WERI-Rb-1 (cell line): ENCODE measurements at regions not wholly inside any gene's neighbourhood (a gene's known extent, or its start where the extent isn't known, plus 50 kb on each side); places are given as distances from the start of the nearest gene placed in this dataset.

Experiments
- DNase-seq: peaks from one replicate; pipeline ENCODE4 v3.0.0-alpha.2; 2020
- H3K27ac ChIP-seq: fragments of 250-450 bp; sonication (Bioruptor Pico); 2 replicates; pipeline ENCODE4 v1.5.1; 2020; ENCODE audit warnings: mild to moderate bottlenecking, moderate library complexity
- H3K27me3 ChIP-seq: fragments of 250-450 bp; sonication (Bioruptor Pico); 2 replicates; pipeline ENCODE4 v1.5.1; 2021; ENCODE audit warnings: mild to moderate bottlenecking, low read depth, moderate library complexity; ENCODE audit not compliant: insufficient read depth, severe bottlenecking
- H3K36me3 ChIP-seq: fragments of 250-450 bp; sonication (Bioruptor Pico); 2 replicates; pipeline ENCODE4 v1.5.1; 2020; ENCODE audit warnings: mild to moderate bottlenecking, moderate library complexity
- H3K4me3 ChIP-seq: 2 replicates; pipeline ENCODE4 v1.5.1; 2011; ENCODE audit warnings: low read depth, mild to moderate bottlenecking, control low read depth, low read length
- H3K9me3 ChIP-seq: fragments of 250-450 bp; sonication (Bioruptor Pico); 2 replicates; pipeline ENCODE4 v1.5.1; 2021; ENCODE audit warnings: mild to moderate bottlenecking, moderate library complexity; ENCODE audit not compliant: severe bottlenecking
- CTCF ChIP-seq: IDR thresholded peaks from 2 replicates; pipeline ENCODE4 v1.5.1; 2011; ENCODE audit warnings: low read depth, mild to moderate bottlenecking, control low read depth, inconsistent platforms, low read length

- H3K9me3 ChIP-seq: no peaks in the 10 kb centered on the region
- H3K36me3 ChIP-seq: no peaks in the 10 kb centered on the region
- TF ChIP-seq CTCF: no peak
- no peak overlapping the region for H3K4me3 ChIP-seq
- DNase-seq: no peak
- H3K27me3 ChIP-seq: no peaks in the 10 kb centered on the region
- H3K27ac ChIP-seq: no peak overlapping the region
Measured at GRCh38 chr9:22739712-22740111, 293.1 kb downstream of the DMRTA1 start.

GRCh38 chr9:22740781-22741180 is 294.2 kb downstream of the DMRTA1 start:
- H3K27me3 ChIP-seq: no peaks in the 10 kb centered on the region
- TF ChIP-seq CTCF: no peak
- no peaks in the 10 kb centered on the region for H3K9me3 ChIP-seq
- no peak overlapping the region for H3K27ac ChIP-seq
- no peaks in the 10 kb centered on the region for H3K36me3 ChIP-seq
- DNase-seq: no peak
- no peak overlapping the region for H3K4me3 ChIP-seq

GRCh38 chr9:22742401-22742800 is 295.8 kb downstream of the DMRTA1 start:
- no peak overlapping the region for H3K27ac ChIP-seq
- DNase-seq: no peak
- no peaks in the 10 kb centered on the region for H3K27me3 ChIP-seq
- no peak for TF ChIP-seq CTCF
- H3K36me3 ChIP-seq: no peaks in the 10 kb centered on the region
- no peak overlapping the region for H3K4me3 ChIP-seq
- no peaks in the 10 kb centered on the region for H3K9me3 ChIP-seq

DNA sequence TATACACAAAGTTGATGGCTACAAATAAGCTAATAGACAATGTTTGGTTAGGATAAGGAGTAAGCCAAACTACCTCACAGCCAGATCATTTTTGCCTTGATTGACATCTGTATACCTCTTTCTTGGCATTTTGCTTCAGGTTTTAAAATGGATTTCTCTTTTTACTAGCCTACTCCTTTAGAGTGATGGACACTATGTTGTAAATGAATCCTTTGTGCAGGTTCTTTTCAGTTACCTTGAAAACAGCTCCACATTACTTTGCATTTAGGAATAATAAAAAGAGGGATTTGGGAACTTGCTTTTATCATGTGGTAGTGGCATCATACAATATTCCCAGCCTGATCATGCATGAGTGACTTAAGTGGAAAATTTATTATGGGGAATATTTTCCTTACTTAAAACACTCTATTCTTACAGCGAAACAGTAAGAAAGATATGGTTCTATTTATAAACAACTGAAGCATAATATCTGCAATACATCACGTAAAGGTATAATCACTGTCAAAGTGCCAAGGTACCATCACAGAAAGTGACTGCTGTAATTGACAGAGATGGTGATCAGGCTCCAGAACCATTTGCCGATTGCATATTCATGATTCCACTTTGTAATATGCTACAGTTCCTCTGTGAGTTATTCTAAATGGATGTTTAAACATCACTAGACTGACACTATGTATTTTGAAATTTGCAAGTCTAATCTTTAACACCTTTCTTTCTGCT is 327.0 kb downstream of the DMRTA1 start:
- Histone ChIP-seq H3K36me3 (no peaks in the 10 kb centered on the region), H3K27ac (no peak overlapping the region), H3K4me3 (no peak overlapping the region), H3K27me3 (no peaks in the 10 kb centered on the region), H3K9me3 (no peaks in the 10 kb centered on the region)
- no peak for TF ChIP-seq CTCF
- DNase-seq: no peak

DNA sequence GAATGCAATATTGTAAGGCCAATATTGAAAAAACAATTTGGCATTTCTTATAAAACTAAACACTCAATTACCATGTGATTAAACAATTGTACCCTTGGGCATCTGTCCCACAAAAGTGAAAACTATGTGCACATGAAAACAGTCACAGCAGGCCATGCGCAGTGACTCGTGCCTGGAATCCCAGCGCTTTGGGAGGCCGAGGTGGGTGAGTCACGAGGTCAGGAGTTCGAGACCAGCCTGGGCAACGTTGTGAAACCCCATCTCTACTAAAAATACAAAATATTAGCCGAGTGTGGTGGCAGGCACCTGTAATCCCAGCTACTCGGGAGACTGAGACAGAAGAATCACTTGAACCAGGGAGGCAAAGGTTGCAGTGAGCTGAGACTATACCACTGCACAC is 343.7 kb downstream of the DMRTA1 start:
- TF ChIP-seq CTCF: no peak
- Histone ChIP-seq H3K4me3 (no peak overlapping the region), H3K27ac (no peak overlapping the region), H3K36me3 (no peaks in the 10 kb centered on the region), H3K27me3 (no peaks in the 10 kb centered on the region), H3K9me3 (no peaks in the 10 kb centered on the region)
- DNase-seq: no peak

DNA sequence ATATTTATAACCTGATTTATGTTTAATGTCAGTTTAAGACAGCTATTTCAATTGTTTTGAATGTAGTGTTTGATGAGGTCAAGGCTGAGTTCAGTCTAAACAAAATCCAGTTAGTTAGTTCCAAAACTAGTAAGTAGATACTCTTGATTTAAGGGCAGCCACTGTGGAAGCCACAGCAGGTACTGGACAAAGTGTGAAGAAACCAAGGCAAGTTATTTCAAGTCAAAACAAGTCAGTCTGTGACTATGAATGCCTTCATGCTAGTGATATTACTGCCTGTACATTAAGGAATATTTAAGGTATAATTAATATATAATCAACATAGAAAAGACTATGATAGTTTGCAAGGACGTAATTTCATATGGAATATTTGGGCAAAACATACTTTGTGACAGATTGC is 362.3 kb downstream of the DMRTA1 start:
- Histone ChIP-seq H3K36me3 (no peaks in the 10 kb centered on the region), H3K9me3 (no peaks in the 10 kb centered on the region), H3K27ac (no peak overlapping the region), H3K27me3 (no peaks in the 10 kb centered on the region), H3K4me3 (no peak overlapping the region)
- no peak for DNase-seq
- no peak for TF ChIP-seq CTCF
